BJ (cell line): ENCODE measurements at regions not wholly inside any gene's neighbourhood (a gene's known extent, or its start where the extent isn't known, plus 50 kb on each side); places are given as distances from the start of the nearest gene placed in this dataset.

Experiments
- CTCF ChIA-PET: fragments of 350-600 bp; formaldehyde crosslinking; extraction: SDS; loops from one replicate; lab custom pipeline; 2021; ENCODE audit warnings: antibody characterized with exemption, inconsistent platforms; lab: Yijun Ruan, JAX
- POLR2A ChIA-PET: fragments of 300-600 bp; sonication (Branson Sonifier 250); formaldehyde crosslinking; extraction: SDS; loops from one replicate; lab custom pipeline; 2021; ENCODE audit warnings: antibody characterized with exemption; lab: Charles Lee
- DNase-seq: peaks from one replicate; pipeline ENCODE4 v3.0.0-alpha.2; 2011; ENCODE audit warnings: low read depth
- H3K27me3 ChIP-seq: 2 replicates; pipeline ENCODE4 v1.6.0; 2011; ENCODE audit warnings: low read length; ENCODE audit not compliant: control insufficient read depth, insufficient read depth
- H3K36me3 ChIP-seq: 2 replicates; pipeline ENCODE4 v1.5.1; 2011; ENCODE audit warnings: low read length; ENCODE audit not compliant: control insufficient read depth, insufficient read depth
- H3K4me3 ChIP-seq: 2 replicates; pipeline ENCODE4 v1.5.1; 2011; ENCODE audit warnings: low read depth, mild to moderate bottlenecking, control low read depth, low read length
- TF ChIP-seq, protein P1 (sequence below): IDR thresholded peaks from 2 replicates; pipeline ENCODE4 v1.5.1; 2011; ENCODE audit warnings: low read depth, mild to moderate bottlenecking, control low read depth, inconsistent platforms, low read length, moderate library complexity; ENCODE audit not compliant: insufficient read depth

- ChIA-PET CTCF (no interaction called here), POLR2A (no interaction called here)
- H3K4me3 ChIP-seq = no peak overlapping the region
- no peaks in the 10 kb centered on the region for H3K36me3 ChIP-seq
- TF ChIP-seq, protein P1, sequence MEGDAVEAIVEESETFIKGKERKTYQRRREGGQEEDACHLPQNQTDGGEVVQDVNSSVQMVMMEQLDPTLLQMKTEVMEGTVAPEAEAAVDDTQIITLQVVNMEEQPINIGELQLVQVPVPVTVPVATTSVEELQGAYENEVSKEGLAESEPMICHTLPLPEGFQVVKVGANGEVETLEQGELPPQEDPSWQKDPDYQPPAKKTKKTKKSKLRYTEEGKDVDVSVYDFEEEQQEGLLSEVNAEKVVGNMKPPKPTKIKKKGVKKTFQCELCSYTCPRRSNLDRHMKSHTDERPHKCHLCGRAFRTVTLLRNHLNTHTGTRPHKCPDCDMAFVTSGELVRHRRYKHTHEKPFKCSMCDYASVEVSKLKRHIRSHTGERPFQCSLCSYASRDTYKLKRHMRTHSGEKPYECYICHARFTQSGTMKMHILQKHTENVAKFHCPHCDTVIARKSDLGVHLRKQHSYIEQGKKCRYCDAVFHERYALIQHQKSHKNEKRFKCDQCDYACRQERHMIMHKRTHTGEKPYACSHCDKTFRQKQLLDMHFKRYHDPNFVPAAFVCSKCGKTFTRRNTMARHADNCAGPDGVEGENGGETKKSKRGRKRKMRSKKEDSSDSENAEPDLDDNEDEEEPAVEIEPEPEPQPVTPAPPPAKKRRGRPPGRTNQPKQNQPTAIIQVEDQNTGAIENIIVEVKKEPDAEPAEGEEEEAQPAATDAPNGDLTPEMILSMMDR = no peak
- peaks cover 2% of the 10 kb centered on the region; the same call in 1 of the 2 replicates for H3K27me3 ChIP-seq
- no peak for DNase-seq
Measured at GRCh38 chr3:158976966-158977365, 175.1 kb downstream of the MFSD1 start.

DNA sequence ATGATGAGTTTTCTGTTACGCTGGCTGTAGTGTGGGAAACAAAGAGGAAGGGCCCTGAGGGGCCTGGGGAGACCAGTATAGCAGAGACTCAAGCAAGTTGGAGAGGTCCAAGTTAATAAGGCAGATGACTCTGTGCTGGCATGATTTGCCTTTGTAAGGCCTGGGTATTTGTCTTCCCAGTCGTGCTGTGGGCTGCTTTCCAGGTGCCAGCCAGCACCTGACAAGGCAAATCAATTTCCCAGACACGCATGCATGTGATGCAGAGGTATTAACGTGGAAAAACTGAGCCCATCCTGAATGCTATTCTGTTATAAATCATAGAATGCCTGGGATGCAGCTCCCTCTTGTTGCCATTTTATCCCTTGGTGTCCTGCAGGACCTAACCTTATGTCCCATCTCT is 175.6 kb downstream of the MFSD1 start:
- CTCF ChIA-PET = no interaction called here
- TF ChIP-seq, protein P1 = no peak
- no peak for DNase-seq

DNA sequence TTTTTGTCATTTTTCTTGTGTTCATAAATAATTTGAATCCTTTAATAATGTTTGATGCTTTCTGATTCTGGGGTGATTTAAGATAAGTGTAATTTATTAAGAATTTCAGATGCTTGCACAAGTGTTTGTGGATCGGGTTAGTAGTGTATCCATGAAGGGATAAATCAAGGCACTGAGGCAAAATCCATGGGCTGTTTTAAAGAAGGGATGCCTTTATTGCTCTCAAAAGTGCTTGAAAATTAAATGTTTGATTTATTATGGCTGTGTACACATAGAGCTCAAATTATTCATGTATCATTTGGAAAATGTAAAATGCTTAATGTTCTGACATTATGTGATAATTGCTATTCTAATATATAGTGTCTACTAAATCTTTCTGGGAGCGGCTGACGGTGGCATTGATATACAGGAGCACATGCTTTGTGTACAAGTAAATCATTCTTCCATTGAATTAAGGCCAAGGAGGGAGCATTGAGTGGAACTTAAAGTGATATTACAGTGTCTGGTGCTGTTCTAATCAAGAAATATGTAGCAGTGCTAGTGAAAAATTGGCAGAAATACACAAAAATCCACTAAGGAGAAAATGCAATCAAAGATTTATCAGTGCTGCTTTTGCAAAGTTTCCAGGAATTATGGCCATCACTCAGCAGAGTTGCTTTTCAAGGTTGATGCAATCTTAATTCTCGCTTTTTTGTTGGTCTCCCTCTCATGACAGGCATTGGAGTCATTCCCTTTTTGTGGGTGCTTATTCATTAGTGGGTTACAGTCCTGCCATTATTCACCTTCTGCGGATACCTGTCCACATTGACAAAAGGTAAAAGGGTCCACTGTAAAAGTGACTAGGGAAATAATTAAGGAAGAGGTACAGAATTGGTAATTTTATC is 181.6 kb downstream of the MFSD1 start:
- no peaks in the 10 kb centered on the region for H3K36me3 ChIP-seq
- H3K27me3 ChIP-seq = 0 out of 2 replicates have a peak, but pooled peaks cover 2% of the 10 kb centered on the region
- DNase-seq = no peak
- no peak overlapping the region for H3K4me3 ChIP-seq
- TF ChIP-seq, protein P1 = no peak
- CTCF ChIA-PET = interaction anchor here (0.6 kb wide), 1 partner anchor 55 kb away, joined by 3 read pairs; no protein-coding TSS in a partner anchor
- POLR2A ChIA-PET = no interaction called here

More for the DNA sequence above, 175.6 kb downstream of the MFSD1 start:
- Histone ChIP-seq H3K4me3 (no peak overlapping the region), H3K27me3 (peaks cover 2% of the 10 kb centered on the region; the same call in 1 of the 2 replicates), H3K36me3 (no peaks in the 10 kb centered on the region)
- POLR2A ChIA-PET = no interaction called here

DNA sequence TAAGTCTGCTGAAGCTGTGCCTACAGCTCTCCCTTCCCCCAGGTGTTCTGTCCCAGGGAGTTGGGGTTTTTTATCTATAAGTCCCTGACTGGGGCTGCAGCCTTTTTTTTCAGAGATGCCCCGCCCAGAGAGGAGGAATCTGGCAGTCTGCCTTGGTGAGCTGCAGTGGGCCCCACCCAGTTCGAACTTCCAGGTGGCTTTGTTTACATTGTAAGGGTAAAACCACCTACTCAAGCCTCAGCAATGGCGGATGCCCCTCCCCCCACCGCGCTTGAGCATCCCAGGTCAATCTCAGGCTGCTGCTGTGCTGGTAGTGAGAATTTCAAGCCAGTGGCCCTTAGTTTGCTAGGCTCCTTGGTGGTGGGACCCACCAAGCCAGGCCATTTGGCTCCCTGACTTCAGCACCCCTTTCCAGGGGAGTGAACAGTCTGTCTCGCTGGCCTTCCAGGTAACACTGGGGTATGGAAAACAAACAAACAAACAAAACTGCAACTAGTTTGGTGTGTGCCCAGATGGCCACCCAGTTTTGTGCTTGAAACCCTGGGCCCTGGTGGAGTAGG is 189.4 kb downstream of the MFSD1 start:
- POLR2A ChIA-PET = no interaction called here
- Histone ChIP-seq H3K36me3 (no peaks in the 10 kb centered on the region), H3K4me3 (no peak overlapping the region), H3K27me3 (no peaks in the 10 kb centered on the region)
- DNase-seq = no peak
- CTCF ChIA-PET = no interaction called here
- TF ChIP-seq, protein P1 = no peak

- TF ChIP-seq, protein P1 = no peak
- ChIA-PET CTCF (no interaction called here), POLR2A (no interaction called here)
- Histone ChIP-seq H3K4me3 (no peak overlapping the region), H3K36me3 (no peaks in the 10 kb centered on the region), H3K27me3 (no peaks in the 10 kb centered on the region)
- DNase-seq = no peak
Measured at GRCh38 chr3:158992463-158992862, 190.6 kb downstream of the MFSD1 start.
